ENCODE measurements at regions not wholly inside any gene's neighbourhood (a gene's known extent, or its start where the extent isn't known, plus 50 kb on each side); places are given as distances from the start of the nearest gene placed in this dataset.

GRCh38 chr6:91330896-91331295, 744.0 kb upstream of the MAP3K7 start:
- no peaks in the 10 kb centered on the region for H3K27me3 ChIP-seq
- no peak for DNase-seq (ENCODE audit: low spot score in 2 of 2)
- intact Hi-C loops (cut with DNase I): no loop called here
- no peak for TF ChIP-seq CTCF (IDR thresholded peaks at IDR 0.05)
- H3K9me3 ChIP-seq: no peaks in the 10 kb centered on the region
- H3K4me3 ChIP-seq: no peak overlapping the region
- no peaks in the 10 kb centered on the region for H3K36me3 ChIP-seq
- H3K4me1 ChIP-seq: no peaks in the 10 kb centered on the region
- H3K27ac ChIP-seq: no peak overlapping the region

- H3K36me3 ChIP-seq: no peaks in the 10 kb centered on the region
- no peak overlapping the region for H3K4me3 ChIP-seq
- H3K4me1 ChIP-seq: no peaks in the 10 kb centered on the region
- no peaks in the 10 kb centered on the region for H3K9me3 ChIP-seq
- TF ChIP-seq CTCF (IDR thresholded peaks at IDR 0.05): no peak
- H3K27me3 ChIP-seq: no peaks in the 10 kb centered on the region
- intact Hi-C loops (cut with DNase I): no loop called here
- DNase-seq (ENCODE audit: low spot score in 2 of 2): no peak
- H3K27ac ChIP-seq: no peak overlapping the region
These were observed 741.4 kb upstream of the MAP3K7 start for GRCh38 chr6:91328241-91328640.

DNA sequence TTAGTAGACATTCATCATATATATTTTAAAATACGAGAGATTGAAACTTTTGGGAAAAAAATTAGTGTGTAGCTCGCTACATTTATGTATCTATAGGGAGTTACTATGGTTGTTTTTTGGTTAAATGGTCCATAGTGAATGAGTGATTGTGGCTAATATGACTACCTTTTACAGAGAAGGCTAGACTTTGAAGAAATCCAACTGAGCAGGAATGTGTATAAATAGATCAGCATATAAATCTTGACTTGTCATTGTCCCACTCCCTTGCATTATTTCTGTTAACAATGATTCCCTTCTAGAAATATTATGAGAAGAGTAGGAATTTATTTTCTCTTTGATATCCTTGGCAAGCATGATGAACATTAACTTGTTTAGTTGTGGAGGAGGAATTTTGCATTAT, 737.8 kb upstream of the MAP3K7 start:
- no peaks in the 10 kb centered on the region for H3K27me3 ChIP-seq
- H3K36me3 ChIP-seq: no peaks in the 10 kb centered on the region
- H3K27ac ChIP-seq: no peak overlapping the region
- intact Hi-C loops (cut with DNase I): no loop called here
- H3K4me3 ChIP-seq: no peak overlapping the region
- H3K4me1 ChIP-seq: no peaks in the 10 kb centered on the region
- no peak for TF ChIP-seq CTCF (IDR thresholded peaks at IDR 0.05)
- DNase-seq (ENCODE audit: low spot score in 2 of 2): no peak
- H3K9me3 ChIP-seq: no peaks in the 10 kb centered on the region

GRCh38 chr6:91317984-91318383, 731.1 kb upstream of the MAP3K7 start:
- Histone ChIP-seq H3K4me1 (no peaks in the 10 kb centered on the region), H3K36me3 (no peaks in the 10 kb centered on the region), H3K27me3 (no peaks in the 10 kb centered on the region), H3K4me3 (no peak overlapping the region), H3K9me3 (no peaks in the 10 kb centered on the region), H3K27ac (no peak overlapping the region)
- intact Hi-C loops (cut with DNase I): no loop called here
- no peak for DNase-seq (ENCODE audit: low spot score in 2 of 2)
- no peak for TF ChIP-seq CTCF (IDR thresholded peaks at IDR 0.05)

GRCh38 chr6:91317247-91317835, 730.5 kb upstream of the MAP3K7 start:
- Histone ChIP-seq H3K4me3 (no peak overlapping the region), H3K36me3 (no peaks in the 10 kb centered on the region), H3K27ac (no peak overlapping the region), H3K4me1 (no peaks in the 10 kb centered on the region), H3K27me3 (no peaks in the 10 kb centered on the region), H3K9me3 (no peaks in the 10 kb centered on the region)
- no peak for TF ChIP-seq CTCF (IDR thresholded peaks at IDR 0.05)
- no peak for DNase-seq (ENCODE audit: low spot score in 2 of 2)
- intact Hi-C loops (cut with DNase I): no loop called here

DNA sequence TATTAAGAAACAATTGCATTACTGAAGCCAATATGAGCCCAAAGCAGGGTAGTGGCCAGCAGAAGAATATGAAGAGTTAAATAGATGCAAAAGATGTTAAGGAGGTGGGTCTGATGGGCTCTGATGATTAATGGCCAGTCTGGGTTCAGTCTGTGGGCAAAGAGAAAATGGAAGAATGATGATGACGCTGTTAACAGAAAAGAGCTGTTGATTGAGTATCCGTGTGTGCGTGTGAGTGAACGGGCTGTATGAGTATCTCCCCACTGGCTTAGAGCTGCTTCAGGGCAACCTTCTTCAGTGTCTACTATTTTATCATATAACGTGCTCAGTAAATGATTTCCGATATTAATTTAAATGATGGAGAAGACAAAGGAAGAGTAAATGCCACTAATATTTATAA, 723.3 kb upstream of the MAP3K7 start:
- Histone ChIP-seq H3K4me3 (no peak overlapping the region), H3K27me3 (no peaks in the 10 kb centered on the region), H3K36me3 (no peaks in the 10 kb centered on the region), H3K4me1 (no peaks in the 10 kb centered on the region), H3K9me3 (no peaks in the 10 kb centered on the region), H3K27ac (no peak overlapping the region)
- TF ChIP-seq CTCF (IDR thresholded peaks at IDR 0.05): no peak
- DNase-seq (ENCODE audit: low spot score in 2 of 2): no peak
- intact Hi-C loops (cut with DNase I): no loop called here
